ENCODE measurements at regions not wholly inside any gene's neighbourhood (a gene's known extent, or its start where the extent isn't known, plus 50 kb on each side); places are given as distances from the start of the nearest gene placed in this dataset.
A peak's percentile ranks its signal among the peaks of the same experiment; 100 is the strongest.

DNA sequence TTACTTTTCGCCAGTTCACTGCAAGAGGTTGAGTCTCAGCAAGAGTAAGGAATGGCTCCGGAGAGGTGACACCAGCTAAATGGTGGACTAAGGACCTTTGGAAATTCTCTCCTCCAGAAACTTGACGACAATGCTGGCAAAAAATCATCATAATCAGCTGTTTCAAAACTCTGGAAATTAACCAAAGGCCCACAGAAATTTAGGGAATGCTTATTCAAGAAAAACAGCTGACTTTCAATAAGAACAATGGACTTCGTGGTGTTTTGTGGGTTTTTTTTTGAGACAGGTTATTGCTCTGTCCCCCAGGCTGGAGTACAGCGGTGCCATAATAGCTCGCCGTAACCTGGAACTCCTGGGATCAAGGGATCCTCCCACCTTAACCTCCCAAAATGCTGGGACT is 68.4 kb upstream of the SEPTIN5 start:
- H3K27ac ChIP-seq (ENCODE audit: low read depth, low read length) = no peak overlapping the region
- no peak overlapping the region for H3K4me3 ChIP-seq (ENCODE audit: low read length)
- H3K9me3 ChIP-seq (ENCODE audit: insufficient read depth, low read depth, low read length) = peaks cover 16% of the 10 kb centered on the region
- H3K4me1 ChIP-seq (ENCODE audit: insufficient read depth, low read length) = no peaks in the 10 kb centered on the region
- H3K9ac ChIP-seq (ENCODE audit: low read depth, low read length) = no peak overlapping the region
- peaks cover 3% of the 10 kb centered on the region; the same call in 1 of the 2 replicates for H3K27me3 ChIP-seq (ENCODE audit: insufficient read depth, low read length)
- no peaks in the 10 kb centered on the region for H3K36me3 ChIP-seq (ENCODE audit: insufficient read depth, low read length)
- whole genome bisulfite sequencing = 92% methylated on average over 7 of the region's 7 CpGs

DNA sequence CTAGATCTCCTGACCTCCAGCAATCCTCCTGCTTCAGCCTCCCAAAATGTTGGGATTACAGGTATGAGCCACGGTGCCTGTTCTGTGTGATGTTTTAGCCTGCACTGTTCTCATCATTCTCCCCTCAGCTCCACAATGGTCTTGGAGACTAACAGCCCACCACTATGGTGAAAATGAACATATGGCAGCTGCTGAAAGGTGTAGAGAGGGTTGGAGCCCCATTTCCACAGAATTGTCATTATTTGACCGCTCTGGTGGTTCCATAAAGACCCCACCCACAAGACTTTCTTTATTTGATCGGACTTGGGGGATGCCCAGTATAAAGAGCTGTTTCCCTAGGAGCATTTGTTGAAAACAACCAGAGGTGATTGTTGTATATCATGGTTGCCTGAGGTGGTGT is 67.9 kb upstream of the SEPTIN5 start:
- Histone ChIP-seq H3K9me3 (ENCODE audit: insufficient read depth, low read depth, low read length) (peaks cover 16% of the 10 kb centered on the region), H3K36me3 (ENCODE audit: insufficient read depth, low read length) (no peaks in the 10 kb centered on the region), H3K4me1 (ENCODE audit: insufficient read depth, low read length) (no peaks in the 10 kb centered on the region), H3K27ac (ENCODE audit: low read depth, low read length) (no peak overlapping the region), H3K27me3 (ENCODE audit: insufficient read depth, low read length) (no peaks in the 10 kb centered on the region), H3K4me3 (ENCODE audit: low read length) (no peak overlapping the region), H3K9ac (ENCODE audit: low read depth, low read length) (no peak overlapping the region)
- WGBS = 75% methylated on average over 2 of the region's 3 CpGs

DNA sequence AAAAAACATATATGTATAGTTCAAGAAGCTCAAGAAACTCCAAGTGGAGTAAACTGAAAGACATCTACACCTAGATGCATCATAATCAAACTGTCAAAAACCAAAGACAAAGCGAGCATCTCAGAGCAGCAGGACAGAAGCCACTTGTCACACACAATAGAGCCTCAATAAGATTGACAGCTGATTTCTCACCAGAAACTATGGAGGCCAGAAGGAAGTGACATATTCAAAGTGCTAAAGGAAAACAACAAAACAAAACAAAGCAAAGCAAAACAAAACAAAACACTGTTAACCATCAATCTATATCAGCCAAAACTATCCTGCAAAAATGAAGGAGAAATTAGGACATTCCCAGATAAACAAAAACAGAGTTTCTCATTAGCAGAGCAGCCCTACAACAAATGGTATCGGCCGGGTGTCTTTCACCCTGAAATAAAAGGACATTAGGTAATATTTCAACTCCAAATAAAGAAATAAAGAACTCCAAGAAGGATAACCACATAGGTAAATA is 65.8 kb upstream of the SEPTIN5 start:
- Histone ChIP-seq H3K4me1 (ENCODE audit: insufficient read depth, low read length) (no peaks in the 10 kb centered on the region), H3K4me3 (ENCODE audit: low read length) (no peak overlapping the region), H3K9me3 (ENCODE audit: insufficient read depth, low read depth, low read length) (peaks cover 16% of the 10 kb centered on the region), H3K36me3 (ENCODE audit: insufficient read depth, low read length) (no peaks in the 10 kb centered on the region), H3K9ac (ENCODE audit: low read depth, low read length) (no peak overlapping the region), H3K27ac (ENCODE audit: low read depth, low read length) (no peak overlapping the region), H3K27me3 (ENCODE audit: insufficient read depth, low read length) (no peaks in the 10 kb centered on the region)
- WGBS = 100% methylated on average over 3 of the region's 3 CpGs

DNA sequence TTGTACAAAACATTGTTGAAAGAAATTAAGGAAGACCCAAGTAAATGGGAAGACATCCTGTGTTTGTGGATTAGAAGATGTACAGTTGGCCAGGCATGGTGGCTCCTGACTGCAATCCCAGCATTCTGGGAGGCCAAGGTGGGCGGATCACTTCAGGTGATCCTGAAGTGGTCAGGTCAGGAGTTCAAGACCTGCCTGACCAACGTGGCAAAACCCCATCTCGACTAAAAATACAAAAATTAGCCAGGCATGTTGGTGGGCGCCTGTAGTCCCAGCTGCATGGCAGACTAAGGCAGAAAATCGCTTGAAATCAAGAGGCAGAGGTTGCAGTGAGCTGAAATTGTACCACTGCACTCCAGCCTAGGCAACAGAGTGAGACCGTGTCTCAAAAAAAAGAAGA is 62.0 kb upstream of the SEPTIN5 start:
- Histone ChIP-seq H3K9ac (ENCODE audit: low read depth, low read length) (no peak overlapping the region), H3K36me3 (ENCODE audit: insufficient read depth, low read length) (no peaks in the 10 kb centered on the region), H3K27ac (ENCODE audit: low read depth, low read length) (no peak overlapping the region), H3K27me3 (ENCODE audit: insufficient read depth, low read length) (no peaks in the 10 kb centered on the region), H3K4me1 (ENCODE audit: insufficient read depth, low read length) (peaks cover 3% of the 10 kb centered on the region; the same call in 1 of the 2 replicates), H3K4me3 (ENCODE audit: low read length) (no peak overlapping the region), H3K9me3 (ENCODE audit: insufficient read depth, low read depth, low read length) (peaks cover 16% of the 10 kb centered on the region)
- WGBS = 64% methylated on average over 6 of the region's 6 CpGs

DNA sequence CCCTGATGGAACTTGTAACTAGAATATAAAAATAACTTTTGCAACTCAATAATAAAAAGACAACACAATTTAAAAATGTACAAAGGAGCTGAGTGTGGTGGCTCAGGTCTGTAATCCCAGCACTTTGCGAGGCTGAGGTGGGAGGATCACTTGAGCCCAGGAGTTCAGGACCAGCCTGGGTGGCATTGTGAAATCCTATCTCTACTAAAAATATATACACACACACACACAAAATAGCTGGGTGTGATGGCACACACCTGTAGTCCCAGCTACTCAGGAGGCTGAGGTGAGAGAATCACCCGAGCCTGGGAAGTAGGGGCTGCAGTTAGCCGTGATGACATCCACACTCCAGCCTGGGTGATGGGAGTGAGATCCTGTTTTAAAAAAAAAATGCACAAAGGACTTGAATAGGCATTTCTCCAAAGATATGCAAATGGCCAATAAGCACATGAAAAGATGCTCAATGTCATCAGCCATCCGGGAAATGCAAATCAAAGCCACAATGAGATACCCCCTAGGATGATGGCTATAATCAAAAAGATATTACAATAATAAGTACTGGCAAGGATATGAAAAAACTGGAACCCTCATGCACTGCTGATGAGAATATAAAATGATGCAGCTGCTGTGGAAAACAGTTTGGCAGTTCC is 59.8 kb upstream of the SEPTIN5 start:
- Histone ChIP-seq H3K36me3 (ENCODE audit: insufficient read depth, low read length) (no peaks in the 10 kb centered on the region), H3K9ac (ENCODE audit: low read depth, low read length) (no peak overlapping the region), H3K4me3 (ENCODE audit: low read length) (no peak overlapping the region), H3K9me3 (ENCODE audit: insufficient read depth, low read depth, low read length) (0 out of 2 replicates have a peak, but pooled peaks cover under 1% of the 10 kb centered on the region), H3K4me1 (ENCODE audit: insufficient read depth, low read length) (peaks cover 3% of the 10 kb centered on the region; the same call in 1 of the 2 replicates), H3K27me3 (ENCODE audit: insufficient read depth, low read length) (no peaks in the 10 kb centered on the region), H3K27ac (ENCODE audit: low read depth, low read length) (peak overlapping the region; percentile 20; the same call in 1 of the 2 replicates)
- 31% methylated on average over 4 of the region's 4 CpGs for WGBS

DNA sequence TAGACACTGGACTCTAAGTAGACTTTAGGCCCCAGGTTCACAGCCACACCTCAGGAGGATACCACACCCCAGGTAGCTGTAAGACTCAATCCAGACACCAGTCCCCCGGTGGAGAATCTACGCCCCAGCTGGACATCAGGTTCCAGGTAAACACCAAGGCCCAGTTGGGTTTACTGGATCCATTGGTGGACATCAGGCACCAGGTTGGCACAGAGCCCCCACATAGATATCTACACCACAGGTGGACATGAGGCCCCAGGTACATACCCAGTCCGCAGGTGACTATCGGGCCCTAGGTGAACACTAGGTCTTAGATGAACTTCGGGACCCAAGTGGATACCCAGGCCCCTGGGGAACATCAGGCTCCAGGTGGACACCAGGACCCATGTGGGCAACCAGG is 58.9 kb upstream of the SEPTIN5 start:
- no peaks in the 10 kb centered on the region for H3K36me3 ChIP-seq (ENCODE audit: insufficient read depth, low read length)
- no peak overlapping the region for H3K9ac ChIP-seq (ENCODE audit: low read depth, low read length)
- 78% methylated on average over 5 of the region's 5 CpGs for WGBS
- H3K27ac ChIP-seq (ENCODE audit: low read depth, low read length) = no peak overlapping the region
- H3K4me1 ChIP-seq (ENCODE audit: insufficient read depth, low read length) = peaks cover 3% of the 10 kb centered on the region; the same call in 1 of the 2 replicates
- H3K27me3 ChIP-seq (ENCODE audit: insufficient read depth, low read length) = no peaks in the 10 kb centered on the region
- no peaks in the 10 kb centered on the region for H3K9me3 ChIP-seq (ENCODE audit: insufficient read depth, low read depth, low read length)
- H3K4me3 ChIP-seq (ENCODE audit: low read length) = no peak overlapping the region

DNA sequence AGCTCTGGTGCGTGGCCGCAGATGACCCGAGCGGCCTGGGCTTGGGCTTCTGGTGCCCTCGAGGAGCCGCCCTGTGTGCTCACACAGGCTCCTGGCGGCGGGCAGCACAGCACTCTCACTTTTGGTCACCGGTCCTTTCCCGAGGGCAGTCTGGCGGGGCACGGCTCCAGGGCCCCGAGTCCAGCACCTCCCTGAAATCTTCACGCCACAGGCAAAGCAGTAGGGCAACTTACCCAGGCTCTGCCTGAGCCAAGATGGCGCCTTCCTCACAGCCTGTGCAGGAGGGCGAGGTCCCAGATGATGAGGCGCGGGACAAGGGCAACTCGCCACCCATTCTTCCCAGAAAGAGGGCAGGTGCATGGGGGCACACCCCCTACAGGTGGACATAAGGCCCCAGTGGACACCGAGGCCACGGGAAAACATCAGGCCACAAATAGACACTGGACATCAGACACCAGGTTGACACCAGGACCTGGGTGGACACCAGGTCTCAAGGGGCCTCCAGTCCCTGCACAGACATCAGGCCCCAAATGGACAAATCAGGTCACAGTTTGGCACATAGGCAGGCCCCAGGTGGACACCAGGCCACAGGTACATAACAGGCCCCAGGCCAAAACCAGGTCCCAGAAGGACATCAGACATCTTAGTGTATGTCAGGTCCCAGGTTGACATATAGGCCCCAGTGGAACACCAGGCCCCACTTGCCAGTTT is 57.6 kb upstream of the SEPTIN5 start:
- H3K4me3 ChIP-seq (ENCODE audit: low read length) = no peak overlapping the region
- 93% methylated on average over 21 of the region's 21 CpGs for WGBS
- no peaks in the 10 kb centered on the region for H3K9me3 ChIP-seq (ENCODE audit: insufficient read depth, low read depth, low read length)
- no peak overlapping the region for H3K27ac ChIP-seq (ENCODE audit: low read depth, low read length)
- no peak overlapping the region for H3K9ac ChIP-seq (ENCODE audit: low read depth, low read length)
- no peaks in the 10 kb centered on the region for H3K27me3 ChIP-seq (ENCODE audit: insufficient read depth, low read length)
- peaks cover 3% of the 10 kb centered on the region; the same call in 1 of the 2 replicates for H3K4me1 ChIP-seq (ENCODE audit: insufficient read depth, low read length)
- no peaks in the 10 kb centered on the region for H3K36me3 ChIP-seq (ENCODE audit: insufficient read depth, low read length)

DNA sequence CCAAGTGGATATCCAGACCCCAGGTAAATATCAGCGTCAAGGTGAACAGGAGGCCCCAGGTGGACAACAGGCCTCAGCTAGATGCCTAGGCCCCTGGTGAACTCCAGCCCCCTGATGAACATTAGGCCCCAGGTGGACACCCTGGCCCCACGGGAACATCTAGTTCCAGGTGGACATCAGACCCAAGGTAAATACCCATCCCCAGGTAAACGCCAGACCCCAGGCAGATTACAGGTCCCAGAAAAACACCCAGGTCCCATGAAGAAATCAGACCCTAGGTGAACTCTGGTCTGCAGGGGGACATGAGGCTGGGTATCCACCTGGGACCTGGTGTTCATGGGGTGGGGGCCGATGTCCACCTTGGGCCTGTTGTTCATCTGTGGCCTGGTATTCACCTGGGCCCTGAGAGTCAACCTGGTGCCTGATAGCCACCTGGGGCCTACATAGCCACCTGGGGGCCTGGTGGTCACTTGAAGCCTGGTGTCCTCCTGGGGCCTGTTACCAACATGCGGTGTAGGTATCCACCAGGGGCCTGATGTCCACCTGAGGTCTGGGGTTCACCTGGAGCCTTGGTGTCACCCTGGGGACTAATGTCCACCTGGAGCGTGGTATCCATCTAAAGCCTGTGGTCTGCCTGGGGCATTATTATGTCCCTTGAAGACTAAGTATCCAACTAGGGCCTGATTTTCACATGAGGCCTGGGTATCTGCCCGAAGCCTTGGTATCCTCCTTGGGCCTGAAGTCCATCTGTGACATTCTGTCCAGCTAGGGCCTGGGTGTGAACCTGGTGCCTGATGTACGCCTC is 56.8 kb upstream of the SEPTIN5 start:
- WGBS = 95% methylated on average over 8 of the region's 8 CpGs
- H3K4me3 ChIP-seq (ENCODE audit: low read length) = no peak overlapping the region
- no peak overlapping the region for H3K27ac ChIP-seq (ENCODE audit: low read depth, low read length)
- no peak overlapping the region for H3K9ac ChIP-seq (ENCODE audit: low read depth, low read length)
- no peaks in the 10 kb centered on the region for H3K9me3 ChIP-seq (ENCODE audit: insufficient read depth, low read depth, low read length)
- H3K27me3 ChIP-seq (ENCODE audit: insufficient read depth, low read length) = no peaks in the 10 kb centered on the region
- no peaks in the 10 kb centered on the region for H3K36me3 ChIP-seq (ENCODE audit: insufficient read depth, low read length)
- peaks cover 3% of the 10 kb centered on the region; the same call in 1 of the 2 replicates for H3K4me1 ChIP-seq (ENCODE audit: insufficient read depth, low read length)

DNA sequence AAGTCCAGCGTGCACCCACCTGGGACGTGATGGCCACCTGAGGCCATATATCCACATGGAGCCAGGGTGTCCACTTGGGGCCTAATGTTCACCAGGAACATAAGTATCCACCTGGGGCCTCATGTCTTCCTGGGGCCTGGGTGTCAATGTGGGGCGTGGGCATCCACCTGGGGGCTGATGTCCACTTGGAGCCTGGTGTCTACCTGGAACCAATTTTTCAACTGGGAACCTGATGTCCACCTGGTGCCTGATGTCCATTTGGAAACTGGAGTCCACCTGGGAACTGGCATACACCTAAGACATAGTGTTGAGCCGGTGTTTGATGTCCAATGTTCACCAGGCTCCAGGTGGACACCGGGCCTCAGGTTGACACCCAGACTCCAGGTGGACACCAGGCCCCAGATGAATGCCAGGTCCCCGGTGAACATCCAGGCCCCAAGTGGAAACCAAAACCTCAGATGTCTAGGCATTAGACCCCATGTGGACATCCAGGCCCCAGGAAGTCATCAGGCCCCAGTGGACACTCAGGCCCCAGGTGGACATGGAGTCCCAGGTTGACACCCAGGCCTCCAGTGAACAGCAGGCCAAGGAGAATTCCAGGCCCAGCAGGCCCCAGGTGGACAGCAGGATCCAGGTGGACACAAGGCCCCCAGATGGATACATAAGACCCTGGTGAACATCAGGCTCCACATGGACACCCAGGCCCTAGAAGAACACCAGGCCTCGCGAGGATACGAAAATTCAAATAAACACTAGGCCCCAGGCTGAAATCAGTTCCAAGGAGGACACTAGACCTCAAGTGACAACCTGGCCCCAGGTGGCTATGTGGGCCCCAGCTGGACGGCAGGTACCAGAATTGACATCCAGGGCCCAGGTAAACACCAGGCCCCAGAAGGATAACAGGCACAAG is 56.0 kb upstream of the SEPTIN5 start:
- 93% methylated on average over 10 of the region's 10 CpGs for WGBS

DNA sequence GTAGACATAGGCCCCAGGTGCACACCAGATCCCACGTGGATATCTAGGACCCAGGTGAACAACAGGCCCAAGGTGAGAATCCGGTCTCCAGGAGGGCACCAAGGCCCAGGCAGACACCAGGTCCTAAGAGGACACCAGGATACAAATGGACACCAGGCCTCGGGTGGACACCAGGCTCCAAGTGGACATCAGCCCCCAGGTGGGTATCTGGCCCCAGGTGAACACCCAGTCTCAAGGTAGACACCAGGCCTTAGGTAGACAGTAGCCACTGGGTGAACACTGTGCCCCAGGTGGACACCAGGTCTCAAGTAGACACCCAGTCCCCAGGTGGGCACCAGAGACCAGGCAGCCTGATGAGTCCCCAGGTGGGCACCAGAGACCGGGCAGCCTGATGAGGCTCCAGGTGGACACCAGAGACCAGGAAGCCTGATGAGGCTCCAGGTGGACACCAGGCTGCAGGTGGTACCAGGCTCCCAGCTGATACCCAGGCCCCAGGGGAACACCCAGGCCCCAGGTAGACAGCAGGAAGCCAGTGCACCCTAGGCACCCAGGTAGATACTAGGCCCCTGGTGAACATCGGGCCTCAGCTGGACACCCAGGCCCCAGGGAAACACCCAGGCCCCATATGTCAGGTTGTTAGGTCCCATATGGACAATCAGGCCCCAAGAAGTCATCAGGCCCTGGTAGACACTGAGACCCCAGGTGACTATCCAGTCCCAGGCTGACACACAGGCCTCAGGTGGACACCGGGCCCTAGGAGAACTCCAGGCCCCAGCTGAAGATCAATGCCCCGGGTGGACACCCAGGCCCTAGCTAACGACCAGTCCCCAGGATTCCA is 55.1 kb upstream of the SEPTIN5 start:
- peaks cover 2% of the 10 kb centered on the region; the same call in 1 of the 2 replicates for H3K4me1 ChIP-seq (ENCODE audit: insufficient read depth, low read length)
- no peak overlapping the region for H3K27ac ChIP-seq (ENCODE audit: low read depth, low read length)
- no peaks in the 10 kb centered on the region for H3K27me3 ChIP-seq (ENCODE audit: insufficient read depth, low read length)
- 94% methylated on average over 8 of the region's 8 CpGs for WGBS
- no peak overlapping the region for H3K4me3 ChIP-seq (ENCODE audit: low read length)
- H3K9me3 ChIP-seq (ENCODE audit: insufficient read depth, low read depth, low read length) = no peaks in the 10 kb centered on the region
- no peaks in the 10 kb centered on the region for H3K36me3 ChIP-seq (ENCODE audit: insufficient read depth, low read length)
- no peak overlapping the region for H3K9ac ChIP-seq (ENCODE audit: low read depth, low read length)

More for the DNA sequence above, 56.0 kb upstream of the SEPTIN5 start:
- no peaks in the 10 kb centered on the region for H3K27me3 ChIP-seq (ENCODE audit: insufficient read depth, low read length)
- no peak overlapping the region for H3K9ac ChIP-seq (ENCODE audit: low read depth, low read length)
- peaks cover 3% of the 10 kb centered on the region; the same call in 1 of the 2 replicates for H3K4me1 ChIP-seq (ENCODE audit: insufficient read depth, low read length)
- no peak overlapping the region for H3K27ac ChIP-seq (ENCODE audit: low read depth, low read length)
- no peaks in the 10 kb centered on the region for H3K9me3 ChIP-seq (ENCODE audit: insufficient read depth, low read depth, low read length)
- no peaks in the 10 kb centered on the region for H3K36me3 ChIP-seq (ENCODE audit: insufficient read depth, low read length)
- H3K4me3 ChIP-seq (ENCODE audit: low read length) = no peak overlapping the region
